ENCODE measurements at regions not wholly inside any gene's neighbourhood (a gene's known extent, or its start where the extent isn't known, plus 50 kb on each side); places are given as distances from the start of the nearest gene placed in this dataset.

- TF ChIP-seq, protein P1, sequence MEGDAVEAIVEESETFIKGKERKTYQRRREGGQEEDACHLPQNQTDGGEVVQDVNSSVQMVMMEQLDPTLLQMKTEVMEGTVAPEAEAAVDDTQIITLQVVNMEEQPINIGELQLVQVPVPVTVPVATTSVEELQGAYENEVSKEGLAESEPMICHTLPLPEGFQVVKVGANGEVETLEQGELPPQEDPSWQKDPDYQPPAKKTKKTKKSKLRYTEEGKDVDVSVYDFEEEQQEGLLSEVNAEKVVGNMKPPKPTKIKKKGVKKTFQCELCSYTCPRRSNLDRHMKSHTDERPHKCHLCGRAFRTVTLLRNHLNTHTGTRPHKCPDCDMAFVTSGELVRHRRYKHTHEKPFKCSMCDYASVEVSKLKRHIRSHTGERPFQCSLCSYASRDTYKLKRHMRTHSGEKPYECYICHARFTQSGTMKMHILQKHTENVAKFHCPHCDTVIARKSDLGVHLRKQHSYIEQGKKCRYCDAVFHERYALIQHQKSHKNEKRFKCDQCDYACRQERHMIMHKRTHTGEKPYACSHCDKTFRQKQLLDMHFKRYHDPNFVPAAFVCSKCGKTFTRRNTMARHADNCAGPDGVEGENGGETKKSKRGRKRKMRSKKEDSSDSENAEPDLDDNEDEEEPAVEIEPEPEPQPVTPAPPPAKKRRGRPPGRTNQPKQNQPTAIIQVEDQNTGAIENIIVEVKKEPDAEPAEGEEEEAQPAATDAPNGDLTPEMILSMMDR (IDR thresholded peaks at IDR 0.05; ENCODE audit: insufficient read depth, low read length, poor library complexity, severe bottlenecking): no peak
- TF ChIP-seq EZH2phosphoT487 (conservative IDR thresholded peaks at IDR 0.05; ENCODE audit: low read length): no peak
Measured at GRCh38 chr1:17979815-17980214, 127.8 kb upstream of the IGSF21 start.

Data from SU-DHL-6 (cell line).